Kidney epithelial cell (primary cell): ENCODE measurements at regions not wholly inside any gene's neighbourhood (a gene's known extent, or its start where the extent isn't known, plus 50 kb on each side); places are given as distances from the start of the nearest gene placed in this dataset.
A peak's percentile ranks its signal among the peaks of the same experiment; 100 is the strongest.

ENCODE experiments used
- DNase-seq: peaks from one replicate; pipeline ENCODE4 v3.0.0-alpha.2; 2010; ENCODE audit warnings: low read depth
- H3K27me3 ChIP-seq: 2 replicates; pipeline ENCODE4 v1.6.0; 2011; ENCODE audit warnings: low read length; ENCODE audit not compliant: control insufficient read depth, insufficient read depth
- H3K36me3 ChIP-seq: 2 replicates; pipeline ENCODE4 v1.5.1; 2011; ENCODE audit warnings: low read length; ENCODE audit not compliant: control insufficient read depth, insufficient read depth
- H3K4me3 ChIP-seq: 2 replicates; pipeline ENCODE4 v1.5.1; 2011; ENCODE audit warnings: low read depth, mild to moderate bottlenecking, control low read depth, low read length
- TF ChIP-seq, protein P1 (sequence below): IDR thresholded peaks from 2 replicates; pipeline ENCODE4 v1.5.1; 2011; ENCODE audit warnings: mild to moderate bottlenecking, moderate library complexity, low read length, control low read depth, inconsistent platforms; ENCODE audit not compliant: insufficient read depth, poor library complexity, severe bottlenecking

GRCh38 chr5:98614341-98614740, 159.1 kb upstream of the RGMB start:
- H3K27me3 ChIP-seq: no peaks in the 10 kb centered on the region
- peak; percentile 25 for DNase-seq
- no peak overlapping the region for H3K4me3 ChIP-seq
- H3K36me3 ChIP-seq: no peaks in the 10 kb centered on the region
- TF ChIP-seq, protein P1, sequence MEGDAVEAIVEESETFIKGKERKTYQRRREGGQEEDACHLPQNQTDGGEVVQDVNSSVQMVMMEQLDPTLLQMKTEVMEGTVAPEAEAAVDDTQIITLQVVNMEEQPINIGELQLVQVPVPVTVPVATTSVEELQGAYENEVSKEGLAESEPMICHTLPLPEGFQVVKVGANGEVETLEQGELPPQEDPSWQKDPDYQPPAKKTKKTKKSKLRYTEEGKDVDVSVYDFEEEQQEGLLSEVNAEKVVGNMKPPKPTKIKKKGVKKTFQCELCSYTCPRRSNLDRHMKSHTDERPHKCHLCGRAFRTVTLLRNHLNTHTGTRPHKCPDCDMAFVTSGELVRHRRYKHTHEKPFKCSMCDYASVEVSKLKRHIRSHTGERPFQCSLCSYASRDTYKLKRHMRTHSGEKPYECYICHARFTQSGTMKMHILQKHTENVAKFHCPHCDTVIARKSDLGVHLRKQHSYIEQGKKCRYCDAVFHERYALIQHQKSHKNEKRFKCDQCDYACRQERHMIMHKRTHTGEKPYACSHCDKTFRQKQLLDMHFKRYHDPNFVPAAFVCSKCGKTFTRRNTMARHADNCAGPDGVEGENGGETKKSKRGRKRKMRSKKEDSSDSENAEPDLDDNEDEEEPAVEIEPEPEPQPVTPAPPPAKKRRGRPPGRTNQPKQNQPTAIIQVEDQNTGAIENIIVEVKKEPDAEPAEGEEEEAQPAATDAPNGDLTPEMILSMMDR: no peak

GRCh38 chr5:98621821-98622220, 151.6 kb upstream of the RGMB start:
- H3K4me3 ChIP-seq: no peak overlapping the region
- no peaks in the 10 kb centered on the region for H3K27me3 ChIP-seq
- DNase-seq: no peak
- H3K36me3 ChIP-seq: no peaks in the 10 kb centered on the region
- TF ChIP-seq, protein P1: no peak

DNA sequence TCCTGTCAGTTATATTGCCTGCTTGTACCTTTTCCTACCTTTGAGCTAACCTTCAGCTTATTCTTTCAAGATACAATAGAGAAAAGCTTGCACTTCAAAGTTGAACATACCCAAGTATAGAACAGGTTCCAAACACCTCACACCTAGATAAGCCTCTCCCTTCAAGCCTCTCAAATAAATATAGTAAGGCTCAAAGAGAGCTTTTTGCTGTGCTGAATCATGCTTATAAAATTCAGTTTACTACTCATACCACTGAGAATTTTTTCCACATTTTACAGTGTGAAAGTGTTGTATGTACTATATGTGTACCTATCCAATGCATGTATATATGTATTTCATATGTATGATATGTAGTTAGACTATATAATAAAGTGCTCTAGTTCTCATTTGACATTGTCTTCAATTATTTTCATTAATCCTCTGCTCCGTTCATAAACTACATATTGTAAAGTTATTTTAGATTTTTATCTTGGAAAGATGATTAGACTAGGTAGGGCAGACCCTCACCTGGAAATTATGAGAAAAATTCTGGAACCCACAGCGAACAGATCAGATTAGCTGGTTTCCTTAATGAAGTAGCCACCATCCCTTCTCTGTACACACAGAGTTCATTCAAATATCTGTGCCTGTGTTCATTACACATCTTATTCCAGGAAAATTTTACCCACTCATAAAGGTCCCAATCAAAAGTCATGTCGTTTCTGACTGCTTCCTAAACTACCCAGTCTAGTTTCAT, 149.2 kb upstream of the RGMB start:
- TF ChIP-seq, protein P1: no peak
- Histone ChIP-seq H3K27me3 (no peaks in the 10 kb centered on the region), H3K36me3 (no peaks in the 10 kb centered on the region), H3K4me3 (no peak overlapping the region)
- DNase-seq: no peak

GRCh38 chr5:98627121-98627520, 146.3 kb upstream of the RGMB start:
- Histone ChIP-seq H3K4me3 (no peak overlapping the region), H3K27me3 (no peaks in the 10 kb centered on the region), H3K36me3 (no peaks in the 10 kb centered on the region)
- TF ChIP-seq, protein P1: no peak
- no peak for DNase-seq

- DNase-seq: no peak
- no peaks in the 10 kb centered on the region for H3K27me3 ChIP-seq
- TF ChIP-seq, protein P1: no peak
- H3K4me3 ChIP-seq: no peak overlapping the region
- no peaks in the 10 kb centered on the region for H3K36me3 ChIP-seq
These were observed 142.8 kb upstream of the RGMB start for GRCh38 chr5:98630621-98631020.
